SK-N-MC (cell line): ENCODE measurements at regions not wholly inside any gene's neighbourhood (a gene's known extent, or its start where the extent isn't known, plus 50 kb on each side); places are given as distances from the start of the nearest gene placed in this dataset.

Source experiments
- EZH2 ChIP-seq: fragments of 200-600 bp; sonication (generic); IDR thresholded peaks from one replicate; pipeline ENCODE4 v1.6.1; 2017; ENCODE audit warnings: antibody characterized with exemption
- FOXP2 ChIP-seq: optimal IDR thresholded peaks from 2 replicates; pipeline ENCODE3; 2011; ENCODE audit warnings: mild to moderate bottlenecking, moderate library complexity; ENCODE audit not compliant: insufficient read depth; ENCODE audit errors: extremely low read length, control extremely low read depth
- POLR2AphosphoS5 ChIP-seq: IDR thresholded peaks from 2 replicates; pipeline ENCODE4 v1.6.1; 2012; ENCODE audit warnings: mild to moderate bottlenecking, low read depth, low read length, borderline replicate concordance

- TF ChIP-seq FOXP2 = no peak
- TF ChIP-seq POLR2AphosphoS5 = no peak
- no peak for TF ChIP-seq EZH2
Measured at GRCh38 chr4:8705161-8706145, 112.9 kb downstream of the CPZ start.
